Activated T-helper 1 cell treated with anti-CD3 and anti-CD28 coated beads, Interleukin-12 subunit alpha, Interleukin-12 subunit beta, Interleukin-2, Interleukin-4 antibody, amounts not matched to agents 30 ng/mL and 10 ng/mL and 1 ng/mL, durations not matched to agents 14 hours and 24 hours and 36 hours (primary cell): ENCODE measurements at regions not wholly inside any gene's neighbourhood (a gene's known extent, or its start where the extent isn't known, plus 50 kb on each side); places are given as distances from the start of the nearest gene placed in this dataset.

Source experiments
- DNase-seq: peaks from one replicate; pipeline ENCODE4 v3.0.0; 2021; ENCODE audit warnings: low spot score
- H3K27ac Mint-ChIP-seq: one replicate; pipeline ENCODE4 v1.8.0; 2021; ENCODE audit warnings: mild to moderate bottlenecking, mixed read lengths
- H3K27me3 Mint-ChIP-seq: one replicate; pipeline ENCODE4 v1.8.0; 2022; ENCODE audit warnings: mild to moderate bottlenecking, moderate library complexity, mixed read lengths; ENCODE audit not compliant: insufficient read depth
- H3K36me3 Mint-ChIP-seq: one replicate; pipeline ENCODE4 v1.8.0; 2021; ENCODE audit warnings: low read depth, mixed read lengths
- H3K4me1 Mint-ChIP-seq: one replicate; pipeline ENCODE4 v1.8.0; 2021; ENCODE audit warnings: low read depth, mixed read lengths
- H3K4me3 Mint-ChIP-seq: one replicate; pipeline ENCODE4 v1.8.0; 2021; ENCODE audit warnings: mild to moderate bottlenecking, moderate library complexity, mixed read lengths
- H3K9me3 Mint-ChIP-seq: one replicate; pipeline ENCODE4 v1.8.0; 2021; ENCODE audit warnings: mixed read lengths
- intact Hi-C: fragments of 100-400 bp; cut with micrococcal nuclease; formaldehyde crosslinking; loops from one replicate; pipeline ENCODE4 v1.15.1; 2024

GRCh38 chr1:222334026-222334680, 213.8 kb downstream of the HHIPL2 start:
- intact Hi-C loops, result no loop called here
- Mint-ChIP-seq H3K27ac (no peak overlapping the region), H3K4me1 (no peaks in the 10 kb centered on the region), H3K27me3 (no peaks in the 10 kb centered on the region), H3K36me3 (no peaks in the 10 kb centered on the region), H3K4me3 (no peak overlapping the region), H3K9me3 (no peaks in the 10 kb centered on the region)
- DNase-seq, result no peak

GRCh38 chr1:222331765-222332164, 216.1 kb downstream of the HHIPL2 start:
- Mint-ChIP-seq H3K4me3 (no peak overlapping the region), H3K27ac (no peak overlapping the region)

GRCh38 chr1:222331340-222331739, 216.6 kb downstream of the HHIPL2 start:
- H3K36me3 Mint-ChIP-seq, result no peaks in the 10 kb centered on the region
- H3K27me3 Mint-ChIP-seq, result no peaks in the 10 kb centered on the region
- no peak for DNase-seq
- H3K9me3 Mint-ChIP-seq, result no peaks in the 10 kb centered on the region
- no peak overlapping the region for H3K27ac Mint-ChIP-seq
- intact Hi-C loops, result no loop called here
- no peaks in the 10 kb centered on the region for H3K4me1 Mint-ChIP-seq
- no peak overlapping the region for H3K4me3 Mint-ChIP-seq

More at GRCh38 chr1:222331765-222332164, 216.1 kb downstream of the HHIPL2 start:
- intact Hi-C loops, result no loop called here
- H3K36me3 Mint-ChIP-seq, result no peaks in the 10 kb centered on the region
- no peaks in the 10 kb centered on the region for H3K4me1 Mint-ChIP-seq
- DNase-seq, result no peak
- no peaks in the 10 kb centered on the region for H3K27me3 Mint-ChIP-seq
- H3K9me3 Mint-ChIP-seq, result no peaks in the 10 kb centered on the region

GRCh38 chr1:222329493-222330045, 218.3 kb downstream of the HHIPL2 start:
- H3K27ac Mint-ChIP-seq, result no peak overlapping the region
- no peaks in the 10 kb centered on the region for H3K27me3 Mint-ChIP-seq
- intact Hi-C loops, result no loop called here
- no peak overlapping the region for H3K4me3 Mint-ChIP-seq
- no peak for DNase-seq
- H3K36me3 Mint-ChIP-seq, result no peaks in the 10 kb centered on the region
- H3K9me3 Mint-ChIP-seq, result no peaks in the 10 kb centered on the region
- no peaks in the 10 kb centered on the region for H3K4me1 Mint-ChIP-seq

- intact Hi-C loops, result no loop called here
- no peak overlapping the region for H3K27ac Mint-ChIP-seq
- H3K4me3 Mint-ChIP-seq, result no peak overlapping the region
These were observed 221.2 kb downstream of the HHIPL2 start for GRCh38 chr1:222326710-222327036.

GRCh38 chr1:222326006-222326709, 221.7 kb downstream of the HHIPL2 start:
- no peak overlapping the region for H3K27ac Mint-ChIP-seq
- no peak overlapping the region for H3K4me3 Mint-ChIP-seq
- DNase-seq, result no peak
- intact Hi-C loops, result no loop called here
- H3K27me3 Mint-ChIP-seq, result no peaks in the 10 kb centered on the region
- H3K9me3 Mint-ChIP-seq, result no peaks in the 10 kb centered on the region
- no peaks in the 10 kb centered on the region for H3K4me1 Mint-ChIP-seq
- no peaks in the 10 kb centered on the region for H3K36me3 Mint-ChIP-seq

More at GRCh38 chr1:222326710-222327036, 221.2 kb downstream of the HHIPL2 start:
- Mint-ChIP-seq H3K4me1 (no peaks in the 10 kb centered on the region), H3K27me3 (no peaks in the 10 kb centered on the region), H3K36me3 (no peaks in the 10 kb centered on the region), H3K9me3 (no peaks in the 10 kb centered on the region)
- DNase-seq, result no peak

- intact Hi-C loops, result no loop called here
- no peak overlapping the region for H3K4me3 Mint-ChIP-seq
- H3K9me3 Mint-ChIP-seq, result no peaks in the 10 kb centered on the region
- H3K27ac Mint-ChIP-seq, result no peak overlapping the region
- no peaks in the 10 kb centered on the region for H3K27me3 Mint-ChIP-seq
- H3K4me1 Mint-ChIP-seq, result no peaks in the 10 kb centered on the region
- no peak for DNase-seq
- no peaks in the 10 kb centered on the region for H3K36me3 Mint-ChIP-seq
These were observed 222.4 kb downstream of the HHIPL2 start for GRCh38 chr1:222325506-222325905.

GRCh38 chr1:222314839-222315238, 233.1 kb downstream of the HHIPL2 start:
- Mint-ChIP-seq H3K36me3 (no peaks in the 10 kb centered on the region), H3K4me1 (peaks cover 4% of the 10 kb centered on the region), H3K4me3 (no peak overlapping the region), H3K9me3 (no peaks in the 10 kb centered on the region), H3K27me3 (no peaks in the 10 kb centered on the region), H3K27ac (no peak overlapping the region)
- intact Hi-C loops, result no loop called here
- DNase-seq, result no peak

GRCh38 chr1:222310836-222311235, 237.1 kb downstream of the HHIPL2 start:
- no peaks in the 10 kb centered on the region for H3K36me3 Mint-ChIP-seq
- no peak for DNase-seq
- H3K4me3 Mint-ChIP-seq, result no peak overlapping the region
- no peaks in the 10 kb centered on the region for H3K9me3 Mint-ChIP-seq
- H3K27me3 Mint-ChIP-seq, result no peaks in the 10 kb centered on the region
- no peak overlapping the region for H3K27ac Mint-ChIP-seq
- H3K4me1 Mint-ChIP-seq, result peaks cover 4% of the 10 kb centered on the region
- intact Hi-C loops, result no loop called here

- intact Hi-C loops, result no loop called here
- H3K27me3 Mint-ChIP-seq, result no peaks in the 10 kb centered on the region
- H3K27ac Mint-ChIP-seq, result no peak overlapping the region
- no peaks in the 10 kb centered on the region for H3K9me3 Mint-ChIP-seq
- no peaks in the 10 kb centered on the region for H3K4me1 Mint-ChIP-seq
- DNase-seq, result no peak
- no peak overlapping the region for H3K4me3 Mint-ChIP-seq
- no peaks in the 10 kb centered on the region for H3K36me3 Mint-ChIP-seq
These were observed 240.3 kb downstream of the HHIPL2 start for GRCh38 chr1:222307621-222308020.

GRCh38 chr1:222306512-222306911, 241.4 kb downstream of the HHIPL2 start:
- intact Hi-C loops, result no loop called here
- no peaks in the 10 kb centered on the region for H3K4me1 Mint-ChIP-seq
- no peaks in the 10 kb centered on the region for H3K9me3 Mint-ChIP-seq
- no peak overlapping the region for H3K4me3 Mint-ChIP-seq
- no peaks in the 10 kb centered on the region for H3K36me3 Mint-ChIP-seq
- H3K27ac Mint-ChIP-seq, result no peak overlapping the region
- DNase-seq, result no peak
- H3K27me3 Mint-ChIP-seq, result no peaks in the 10 kb centered on the region

GRCh38 chr1:222306011-222306410, 241.9 kb downstream of the HHIPL2 start:
- no peak for DNase-seq
- intact Hi-C loops, result no loop called here
- H3K4me1 Mint-ChIP-seq, result no peaks in the 10 kb centered on the region
- H3K27me3 Mint-ChIP-seq, result no peaks in the 10 kb centered on the region
- no peak overlapping the region for H3K27ac Mint-ChIP-seq
- H3K9me3 Mint-ChIP-seq, result no peaks in the 10 kb centered on the region
- H3K36me3 Mint-ChIP-seq, result no peaks in the 10 kb centered on the region
- no peak overlapping the region for H3K4me3 Mint-ChIP-seq

- H3K27me3 Mint-ChIP-seq, result no peaks in the 10 kb centered on the region
- H3K4me1 Mint-ChIP-seq, result no peaks in the 10 kb centered on the region
- peaks cover 12% of the 10 kb centered on the region for H3K9me3 Mint-ChIP-seq
- no peaks in the 10 kb centered on the region for H3K36me3 Mint-ChIP-seq
- no peak overlapping the region for H3K27ac Mint-ChIP-seq
- no peak overlapping the region for H3K4me3 Mint-ChIP-seq
- intact Hi-C loops, result no loop called here
- DNase-seq, result no peak
These were observed 246.3 kb downstream of the HHIPL2 start for GRCh38 chr1:222301652-222302051.
